Breast epithelium (tissue), 3 donors: ENCODE measurements at regions not wholly inside any gene's neighbourhood (a gene's known extent, or its start where the extent isn't known, plus 50 kb on each side); places are given as distances from the start of the nearest gene placed in this dataset.

Experiments used
- CTCF ChIP-seq, 3 donors: fragments of 450-650 bp; IDR thresholded peaks; one replicate each; pipeline ENCODE4 v1.5.1; 2016 to 2017; ENCODE audit warnings: antibody characterized with exemption in 3 of 3, mild to moderate bottlenecking in 3 of 3, moderate library complexity in 3 of 3
- POLR2A ChIP-seq: fragments of 450-650 bp; IDR thresholded peaks from one replicate; pipeline ENCODE4 v1.6.1; 2016; ENCODE audit warnings: antibody characterized with exemption, mild to moderate bottlenecking, moderate library complexity
- POLR2AphosphoS5 ChIP-seq, 3 donors: sonication (generic); formaldehyde crosslinking; IDR thresholded peaks; one replicate each; pipeline ENCODE4 v1.6.1; 2017; ENCODE audit warnings: antibody characterized with exemption in 3 of 3

DNA sequence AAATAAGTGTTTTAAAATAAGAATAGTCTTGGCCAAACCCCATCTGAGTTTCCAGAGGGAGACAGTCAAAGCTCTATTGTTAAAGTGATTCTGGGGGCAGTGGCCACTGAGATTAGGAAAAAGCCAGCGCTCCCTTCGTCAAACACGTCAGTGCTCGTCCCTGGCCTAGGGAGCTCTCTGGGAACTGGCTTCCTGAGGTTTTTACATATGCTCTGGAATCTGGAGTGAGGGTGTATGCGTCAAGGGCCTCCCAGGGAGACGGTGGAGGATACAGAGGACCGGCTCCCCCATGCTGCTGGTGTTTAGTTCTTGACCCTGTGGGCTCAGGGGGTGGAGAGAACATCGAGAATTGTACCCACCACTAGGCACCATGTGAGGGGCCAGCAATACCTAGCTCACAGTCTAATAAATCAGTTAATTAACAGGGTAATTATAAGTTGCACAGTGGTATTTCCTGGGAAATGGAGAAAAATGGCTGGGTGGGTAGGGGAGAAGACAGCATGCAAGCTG, 87.0 kb downstream of the SLC25A47 start:
- TF ChIP-seq CTCF (IDR thresholded peaks at IDR 0.05): no peak
- no peak for TF ChIP-seq POLR2AphosphoS5 (IDR thresholded peaks at IDR 0.05)
- no peak for TF ChIP-seq POLR2A
